KMS-11 (cell line): ENCODE measurements at regions not wholly inside any gene's neighbourhood (a gene's known extent, or its start where the extent isn't known, plus 50 kb on each side); places are given as distances from the start of the nearest gene placed in this dataset.

Experiments used
- H2AFZ ChIP-seq: fragments of 200-600 bp; sonication (generic); 2 replicates; pipeline ENCODE4 v1.6.1; 2016; ENCODE audit warnings: antibody characterized with exemption, mixed run types, low read depth
- H3K27ac ChIP-seq: fragments of 200-600 bp; sonication (generic); 2 replicates; pipeline ENCODE4 v1.6.1; 2016; ENCODE audit warnings: mild to moderate bottlenecking, mixed run types
- H3K27me3 ChIP-seq: fragments of 200-600 bp; sonication (generic); 2 replicates; pipeline ENCODE4 v1.6.1; 2017; ENCODE audit warnings: mild to moderate bottlenecking, low read depth, mixed run types, moderate library complexity; ENCODE audit not compliant: insufficient read depth
- H3K36me3 ChIP-seq: fragments of 200-600 bp; sonication (generic); 2 replicates; pipeline ENCODE4 v1.6.1; 2017; ENCODE audit warnings: mild to moderate bottlenecking, mixed run types; ENCODE audit not compliant: insufficient read depth
- H3K4me1 ChIP-seq: fragments of 200-600 bp; sonication (generic); 2 replicates; pipeline ENCODE4 v1.6.1; 2016; ENCODE audit warnings: mild to moderate bottlenecking, low read depth, mixed run types; ENCODE audit not compliant: poor library complexity, severe bottlenecking
- H3K4me2 ChIP-seq: fragments of 200-600 bp; sonication (generic); 2 replicates; pipeline ENCODE4 v1.7.0; 2016; ENCODE audit warnings: mild to moderate bottlenecking, mixed run types
- H3K4me3 ChIP-seq: fragments of 200-600 bp; sonication (generic); IDR thresholded peaks from 2 replicates; pipeline ENCODE4 v1.6.1; 2017; ENCODE audit warnings: low read depth, low read length, mixed read lengths; ENCODE audit not compliant: insufficient read depth
- H3K79me2 ChIP-seq: fragments of 200-600 bp; sonication (generic); 2 replicates; pipeline ENCODE4 v1.6.1; 2016; ENCODE audit warnings: low read depth, mixed run types; ENCODE audit not compliant: insufficient read depth
- H3K9ac ChIP-seq: fragments of 200-600 bp; sonication (generic); 2 replicates; pipeline ENCODE4 v1.6.1; 2016; ENCODE audit warnings: mild to moderate bottlenecking, mixed run types
- H4K20me1 ChIP-seq: fragments of 200-600 bp; sonication (generic); 2 replicates; pipeline ENCODE4 v1.6.1; 2016; ENCODE audit warnings: mild to moderate bottlenecking, mixed run types; ENCODE audit not compliant: insufficient read depth
- TF ChIP-seq, protein P1 (sequence below): fragments of 200-600 bp; sonication (generic); conservative IDR thresholded peaks from 2 replicates; pipeline ENCODE4 v1.6.1; 2017; ENCODE audit warnings: low read depth, mild to moderate bottlenecking, antibody characterized with exemption, low read length, moderate library complexity, mixed read lengths

- no peaks in the 10 kb centered on the region for H4K20me1 ChIP-seq
- H3K4me2 ChIP-seq: no peak overlapping the region
- no peaks in the 10 kb centered on the region for H3K27me3 ChIP-seq
- TF ChIP-seq, protein P1, sequence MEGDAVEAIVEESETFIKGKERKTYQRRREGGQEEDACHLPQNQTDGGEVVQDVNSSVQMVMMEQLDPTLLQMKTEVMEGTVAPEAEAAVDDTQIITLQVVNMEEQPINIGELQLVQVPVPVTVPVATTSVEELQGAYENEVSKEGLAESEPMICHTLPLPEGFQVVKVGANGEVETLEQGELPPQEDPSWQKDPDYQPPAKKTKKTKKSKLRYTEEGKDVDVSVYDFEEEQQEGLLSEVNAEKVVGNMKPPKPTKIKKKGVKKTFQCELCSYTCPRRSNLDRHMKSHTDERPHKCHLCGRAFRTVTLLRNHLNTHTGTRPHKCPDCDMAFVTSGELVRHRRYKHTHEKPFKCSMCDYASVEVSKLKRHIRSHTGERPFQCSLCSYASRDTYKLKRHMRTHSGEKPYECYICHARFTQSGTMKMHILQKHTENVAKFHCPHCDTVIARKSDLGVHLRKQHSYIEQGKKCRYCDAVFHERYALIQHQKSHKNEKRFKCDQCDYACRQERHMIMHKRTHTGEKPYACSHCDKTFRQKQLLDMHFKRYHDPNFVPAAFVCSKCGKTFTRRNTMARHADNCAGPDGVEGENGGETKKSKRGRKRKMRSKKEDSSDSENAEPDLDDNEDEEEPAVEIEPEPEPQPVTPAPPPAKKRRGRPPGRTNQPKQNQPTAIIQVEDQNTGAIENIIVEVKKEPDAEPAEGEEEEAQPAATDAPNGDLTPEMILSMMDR: no peak
- no peak overlapping the region for H3K27ac ChIP-seq
- H3K4me3 ChIP-seq: no peak overlapping the region
- no peaks in the 10 kb centered on the region for H3K79me2 ChIP-seq
- H3K36me3 ChIP-seq: no peaks in the 10 kb centered on the region
- H2AFZ ChIP-seq: no peak overlapping the region
- H3K9ac ChIP-seq: no peak overlapping the region
- no peaks in the 10 kb centered on the region for H3K4me1 ChIP-seq
Observed at GRCh38 chr2:114082731-114083433, 193.0 kb downstream of the ACTR3 start.

- Histone ChIP-seq H3K4me3 (no peak overlapping the region), H3K36me3 (no peaks in the 10 kb centered on the region), H3K79me2 (no peaks in the 10 kb centered on the region), H3K27me3 (no peaks in the 10 kb centered on the region), H3K4me2 (no peak overlapping the region), H4K20me1 (no peaks in the 10 kb centered on the region), H3K27ac (no peak overlapping the region), H2AFZ (no peak overlapping the region), H3K9ac (no peak overlapping the region), H3K4me1 (no peaks in the 10 kb centered on the region)
- TF ChIP-seq, protein P1: no peak
Observed at GRCh38 chr2:114083717-114084387, 194.0 kb downstream of the ACTR3 start.

DNA sequence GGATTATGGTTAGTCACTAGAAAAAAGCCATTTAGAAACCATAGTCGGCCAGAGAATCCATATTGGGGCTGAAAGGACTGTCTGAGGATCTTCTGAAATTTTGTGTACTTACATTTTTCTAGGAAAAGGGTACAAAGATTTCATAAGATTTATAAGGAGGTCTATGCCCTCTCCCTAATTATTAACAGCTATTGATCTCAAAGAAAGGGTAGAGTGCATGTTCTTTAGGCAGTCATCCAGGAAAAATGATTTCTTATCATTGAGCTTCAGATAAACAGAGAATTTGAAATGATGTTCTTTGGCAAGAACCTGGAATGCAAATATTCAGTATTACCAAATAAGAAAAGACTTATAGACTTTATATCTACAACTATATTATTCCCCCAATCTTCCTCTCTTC, 195.3 kb downstream of the ACTR3 start:
- H3K27ac ChIP-seq: no peak overlapping the region
- H4K20me1 ChIP-seq: no peaks in the 10 kb centered on the region
- no peak overlapping the region for H3K4me3 ChIP-seq
- H3K9ac ChIP-seq: no peak overlapping the region
- H2AFZ ChIP-seq: no peak overlapping the region
- no peaks in the 10 kb centered on the region for H3K4me1 ChIP-seq
- H3K27me3 ChIP-seq: no peaks in the 10 kb centered on the region
- H3K4me2 ChIP-seq: no peak overlapping the region
- H3K79me2 ChIP-seq: no peaks in the 10 kb centered on the region
- no peaks in the 10 kb centered on the region for H3K36me3 ChIP-seq
- TF ChIP-seq, protein P1: no peak

GRCh38 chr2:114085992-114086391, 196.1 kb downstream of the ACTR3 start:
- Histone ChIP-seq H4K20me1 (no peaks in the 10 kb centered on the region), H3K4me1 (no peaks in the 10 kb centered on the region), H2AFZ (no peak overlapping the region), H3K27ac (no peak overlapping the region), H3K36me3 (no peaks in the 10 kb centered on the region), H3K27me3 (no peaks in the 10 kb centered on the region), H3K4me2 (no peak overlapping the region), H3K9ac (no peak overlapping the region), H3K79me2 (no peaks in the 10 kb centered on the region), H3K4me3 (no peak overlapping the region)
- TF ChIP-seq, protein P1: no peak
